Kidney epithelial cell (primary cell): ENCODE measurements at regions not wholly inside any gene's neighbourhood (a gene's known extent, or its start where the extent isn't known, plus 50 kb on each side); places are given as distances from the start of the nearest gene placed in this dataset.

Experiments
- DNase-seq: peaks from one replicate; pipeline ENCODE4 v3.0.0-alpha.2; 2010; ENCODE audit warnings: low read depth
- H3K27me3 ChIP-seq: 2 replicates; pipeline ENCODE4 v1.6.0; 2011; ENCODE audit warnings: low read length; ENCODE audit not compliant: control insufficient read depth, insufficient read depth
- H3K36me3 ChIP-seq: 2 replicates; pipeline ENCODE4 v1.5.1; 2011; ENCODE audit warnings: low read length; ENCODE audit not compliant: control insufficient read depth, insufficient read depth
- H3K4me3 ChIP-seq: 2 replicates; pipeline ENCODE4 v1.5.1; 2011; ENCODE audit warnings: low read depth, mild to moderate bottlenecking, control low read depth, low read length
- CTCF ChIP-seq: IDR thresholded peaks from 2 replicates; pipeline ENCODE4 v1.5.1; 2011; ENCODE audit warnings: mild to moderate bottlenecking, moderate library complexity, low read length, control low read depth, inconsistent platforms; ENCODE audit not compliant: insufficient read depth, poor library complexity, severe bottlenecking

GRCh38 chr20:54717983-54718382 lies 242.6 kb downstream of the DOK5 start:
- TF ChIP-seq CTCF, result no peak
- Histone ChIP-seq H3K4me3 (no peak overlapping the region), H3K36me3 (no peaks in the 10 kb centered on the region), H3K27me3 (no peaks in the 10 kb centered on the region)
- no peak for DNase-seq

DNA sequence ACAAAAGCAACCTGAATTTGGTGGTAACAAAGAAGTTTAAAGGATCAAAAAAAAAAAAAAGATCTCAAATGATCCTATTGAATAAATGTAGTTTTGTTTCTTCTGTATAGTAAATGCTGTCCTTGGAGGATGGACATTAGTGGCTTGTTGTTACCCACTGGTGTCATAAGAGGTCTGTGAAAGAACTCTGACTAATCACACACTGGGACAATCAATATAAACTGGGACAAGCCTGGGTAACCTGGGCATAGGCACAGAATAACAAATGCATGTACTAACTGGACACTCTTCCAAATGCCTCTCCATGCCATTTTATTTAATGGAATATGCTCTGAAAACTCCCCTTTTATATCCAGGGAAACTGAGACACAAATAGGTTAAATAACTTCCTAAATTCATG lies 241.4 kb downstream of the DOK5 start:
- Histone ChIP-seq H3K4me3 (no peak overlapping the region), H3K27me3 (no peaks in the 10 kb centered on the region), H3K36me3 (no peaks in the 10 kb centered on the region)
- no peak for DNase-seq
- TF ChIP-seq CTCF, result no peak

- no peak for DNase-seq
- Histone ChIP-seq H3K27me3 (no peaks in the 10 kb centered on the region), H3K4me3 (no peak overlapping the region), H3K36me3 (no peaks in the 10 kb centered on the region)
- TF ChIP-seq CTCF, result no peak
These were observed 240.9 kb downstream of the DOK5 start for GRCh38 chr20:54716174-54716747.

DNA sequence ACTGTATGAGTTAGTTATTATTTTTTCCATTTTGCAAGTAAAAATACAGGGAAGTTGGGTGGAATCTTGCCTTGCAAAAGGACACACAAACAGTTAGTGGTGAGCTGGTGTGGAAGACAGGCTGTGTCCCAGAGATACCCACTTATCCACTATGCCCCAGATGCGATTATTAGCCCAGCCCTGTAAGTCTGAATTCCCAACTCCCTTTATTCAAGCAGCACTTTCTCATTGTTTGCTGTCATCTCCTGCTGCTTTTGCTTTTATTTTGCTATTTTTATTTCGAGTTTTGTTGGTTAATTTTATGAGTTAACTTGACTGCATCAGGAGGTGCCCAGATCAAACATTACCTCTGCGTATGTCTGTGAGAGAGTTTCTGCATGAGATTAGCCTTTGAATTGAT lies 239.4 kb downstream of the DOK5 start:
- H3K4me3 ChIP-seq, result no peak overlapping the region
- TF ChIP-seq CTCF, result no peak
- H3K36me3 ChIP-seq, result no peaks in the 10 kb centered on the region
- no peaks in the 10 kb centered on the region for H3K27me3 ChIP-seq
- DNase-seq, result no peak

DNA sequence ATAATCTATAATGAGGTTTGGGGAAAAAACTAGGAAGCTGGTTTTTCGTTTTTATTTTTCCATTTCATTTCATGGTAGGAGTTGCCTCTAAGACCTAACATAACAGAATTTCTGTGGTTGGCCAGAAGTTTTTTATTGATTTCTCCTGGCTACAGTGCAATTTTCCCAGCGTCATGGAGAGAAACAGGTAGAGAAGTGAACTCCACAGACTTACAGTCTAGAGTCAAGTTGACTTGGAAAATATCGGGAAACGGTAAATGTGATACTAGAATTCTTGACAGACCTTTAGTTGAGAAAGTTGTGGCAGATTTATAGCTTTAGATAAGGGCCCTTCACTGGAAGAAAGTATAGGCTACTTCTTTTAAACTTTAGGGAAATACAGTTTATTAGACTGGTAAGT lies 238.3 kb downstream of the DOK5 start:
- DNase-seq, result no peak
- H3K36me3 ChIP-seq, result no peaks in the 10 kb centered on the region
- H3K27me3 ChIP-seq, result no peaks in the 10 kb centered on the region
- no peak for TF ChIP-seq CTCF
- H3K4me3 ChIP-seq, result no peak overlapping the region

GRCh38 chr20:54711071-54711470 lies 235.7 kb downstream of the DOK5 start:
- no peak for DNase-seq

More at GRCh38 chr20:54711071-54711470, 235.7 kb downstream of the DOK5 start:
- Histone ChIP-seq H3K27me3 (no peaks in the 10 kb centered on the region), H3K36me3 (no peaks in the 10 kb centered on the region), H3K4me3 (no peak overlapping the region)
- TF ChIP-seq CTCF, result no peak
